ENCODE measurements at regions not wholly inside any gene's neighbourhood (a gene's known extent, or its start where the extent isn't known, plus 50 kb on each side); places are given as distances from the start of the nearest gene placed in this dataset.

DNA sequence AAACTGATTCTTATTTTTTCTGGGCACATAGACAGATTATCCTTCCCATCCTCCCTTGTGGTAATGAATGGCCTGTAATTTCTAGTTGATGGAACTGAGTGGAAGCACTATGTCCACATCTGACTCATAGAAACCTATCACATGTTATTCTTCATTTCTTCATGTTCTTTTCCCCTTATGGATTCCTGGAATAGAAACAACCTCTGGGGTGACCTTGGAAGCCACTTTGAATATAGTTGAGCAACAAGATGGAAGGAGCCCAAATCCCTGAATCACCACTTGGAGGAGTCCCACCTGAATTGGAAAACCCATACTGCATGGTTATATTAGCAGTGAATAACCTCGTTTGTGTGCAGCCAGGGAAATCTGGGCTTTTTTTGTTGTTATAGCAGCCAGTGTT, 137.8 kb downstream of the MID1IP1 start:
- Histone ChIP-seq H3K9me2 (no peaks in the 10 kb centered on the region), H3K36me3 (replicated peaks in 1 of 2; ENCODE audit: control insufficient read depth in 1 of 2, insufficient read depth in 2 of 2, low read length in 1 of 2) (no peaks in the 10 kb centered on the region), H3K27ac (ENCODE audit: low read depth in 2 of 2, low read length in 1 of 2) (no peak overlapping the region), H4K20me1 (ENCODE audit: insufficient read depth) (no peaks in the 10 kb centered on the region), H3K4me1 (ENCODE audit: control insufficient read depth in 1 of 2, insufficient read depth in 2 of 2, low read depth in 1 of 2, low read length in 1 of 2) (no peaks in the 10 kb centered on the region), H2AFZ (ENCODE audit: low read depth) (no peak overlapping the region), H3K79me2 (ENCODE audit: insufficient read depth) (no peaks in the 10 kb centered on the region), H3K9ac (no peak overlapping the region), H3K27me3 (ENCODE audit: insufficient read depth) (no peaks in the 10 kb centered on the region), H3K4me2 (no peak overlapping the region), H3K4me3 (ENCODE audit: low read depth in 2 of 2, low read length in 1 of 2) (no peak overlapping the region), H3F3A (replicated peaks; ENCODE audit: insufficient read depth) (no peaks in the 10 kb centered on the region), H3K9me3 (no peaks in the 10 kb centered on the region)
- no peak for DNase-seq
- TF ChIP-seq RAD21 (IDR thresholded peaks at IDR 0.05; ENCODE audit: low read length): no peak
- TF ChIP-seq ELF1 (IDR thresholded peaks at IDR 0.05): no peak
- TF ChIP-seq GATA2 (CRISPR knock-in tag; IDR thresholded peaks at IDR 0.05): no peak
- TF ChIP-seq MXI1 (IDR thresholded peaks at IDR 0.05; ENCODE audit: low read depth, low read length): no peak
- TF ChIP-seq, protein P1, sequence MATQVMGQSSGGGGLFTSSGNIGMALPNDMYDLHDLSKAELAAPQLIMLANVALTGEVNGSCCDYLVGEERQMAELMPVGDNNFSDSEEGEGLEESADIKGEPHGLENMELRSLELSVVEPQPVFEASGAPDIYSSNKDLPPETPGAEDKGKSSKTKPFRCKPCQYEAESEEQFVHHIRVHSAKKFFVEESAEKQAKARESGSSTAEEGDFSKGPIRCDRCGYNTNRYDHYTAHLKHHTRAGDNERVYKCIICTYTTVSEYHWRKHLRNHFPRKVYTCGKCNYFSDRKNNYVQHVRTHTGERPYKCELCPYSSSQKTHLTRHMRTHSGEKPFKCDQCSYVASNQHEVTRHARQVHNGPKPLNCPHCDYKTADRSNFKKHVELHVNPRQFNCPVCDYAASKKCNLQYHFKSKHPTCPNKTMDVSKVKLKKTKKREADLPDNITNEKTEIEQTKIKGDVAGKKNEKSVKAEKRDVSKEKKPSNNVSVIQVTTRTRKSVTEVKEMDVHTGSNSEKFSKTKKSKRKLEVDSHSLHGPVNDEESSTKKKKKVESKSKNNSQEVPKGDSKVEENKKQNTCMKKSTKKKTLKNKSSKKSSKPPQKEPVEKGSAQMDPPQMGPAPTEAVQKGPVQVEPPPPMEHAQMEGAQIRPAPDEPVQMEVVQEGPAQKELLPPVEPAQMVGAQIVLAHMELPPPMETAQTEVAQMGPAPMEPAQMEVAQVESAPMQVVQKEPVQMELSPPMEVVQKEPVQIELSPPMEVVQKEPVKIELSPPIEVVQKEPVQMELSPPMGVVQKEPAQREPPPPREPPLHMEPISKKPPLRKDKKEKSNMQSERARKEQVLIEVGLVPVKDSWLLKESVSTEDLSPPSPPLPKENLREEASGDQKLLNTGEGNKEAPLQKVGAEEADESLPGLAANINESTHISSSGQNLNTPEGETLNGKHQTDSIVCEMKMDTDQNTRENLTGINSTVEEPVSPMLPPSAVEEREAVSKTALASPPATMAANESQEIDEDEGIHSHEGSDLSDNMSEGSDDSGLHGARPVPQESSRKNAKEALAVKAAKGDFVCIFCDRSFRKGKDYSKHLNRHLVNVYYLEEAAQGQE (IDR thresholded peaks at IDR 0.05; ENCODE audit: low read depth, low read length): no peak
- no peak for TF ChIP-seq RXRA (IDR thresholded peaks at IDR 0.05; ENCODE audit: borderline replicate concordance, low read depth)
- no peak for TF ChIP-seq EP300 (IDR thresholded peaks at IDR 0.05; ENCODE audit: borderline replicate concordance in 1 of 2, low read depth in 1 of 2, low read length in 1 of 2)
- no peak for TF ChIP-seq TEAD4 (IDR thresholded peaks at IDR 0.05; ENCODE audit: borderline replicate concordance, insufficient read depth)
- TF ChIP-seq FOXJ3 (CRISPR knock-in tag; IDR thresholded peaks at IDR 0.05): no peak
- CTCF ChIA-PET: no interaction called here
- WGBS (ENCODE audit: low lambda C conversion rate): 0% methylated on average over 1 of the region's 1 CpG
- POLR2A ChIA-PET: no interaction called here

DNA sequence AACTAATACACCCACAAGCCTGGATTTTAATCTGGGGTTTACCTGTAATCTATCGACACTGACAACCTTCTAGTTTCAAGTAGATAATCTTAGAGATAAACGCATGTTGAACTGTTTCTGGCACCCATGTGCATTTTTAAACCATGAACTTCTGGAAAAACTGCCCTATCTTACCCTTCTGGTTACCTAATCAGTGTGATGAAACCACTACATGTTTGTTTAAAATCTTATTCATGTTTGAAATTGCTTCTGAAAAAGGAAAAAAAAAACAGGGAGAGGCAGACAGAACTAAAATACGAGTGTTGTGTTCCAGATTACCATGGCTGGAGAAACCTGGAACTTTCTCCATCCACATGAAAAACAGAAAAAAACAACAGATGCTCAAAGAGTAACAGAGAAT, 139.3 kb downstream of the MID1IP1 start:
- Histone ChIP-seq H3K4me2 (no peak overlapping the region), H3K79me2 (ENCODE audit: insufficient read depth) (no peaks in the 10 kb centered on the region), H3K9me3 (no peaks in the 10 kb centered on the region), H4K20me1 (ENCODE audit: insufficient read depth) (no peaks in the 10 kb centered on the region), H3K36me3 (replicated peaks in 1 of 2; ENCODE audit: control insufficient read depth in 1 of 2, insufficient read depth in 2 of 2, low read length in 1 of 2) (no peaks in the 10 kb centered on the region), H3K4me1 (ENCODE audit: control insufficient read depth in 1 of 2, insufficient read depth in 2 of 2, low read depth in 1 of 2, low read length in 1 of 2) (no peaks in the 10 kb centered on the region), H2AFZ (ENCODE audit: low read depth) (no peak overlapping the region), H3K9me2 (no peaks in the 10 kb centered on the region), H3K27me3 (ENCODE audit: insufficient read depth) (no peaks in the 10 kb centered on the region), H3K4me3 (ENCODE audit: low read depth in 2 of 2, low read length in 1 of 2) (no peak overlapping the region), H3K27ac (ENCODE audit: low read depth in 2 of 2, low read length in 1 of 2) (no peak overlapping the region), H3K9ac (no peak overlapping the region), H3F3A (replicated peaks; ENCODE audit: insufficient read depth) (no peaks in the 10 kb centered on the region)
- WGBS (ENCODE audit: low lambda C conversion rate): 15% methylated on average over 3 of the region's 3 CpGs
- POLR2A ChIA-PET: no interaction called here
- DNase-seq: no peak
- CTCF ChIA-PET: no interaction called here
- TF ChIP-seq JUND (IDR thresholded peaks at IDR 0.05) (no peak), ELF1 (IDR thresholded peaks at IDR 0.05) (no peak), NRF1 (IDR thresholded peaks at IDR 0.05; ENCODE audit: low read depth, low read length) (no peak), RXRA (IDR thresholded peaks at IDR 0.05; ENCODE audit: borderline replicate concordance, low read depth) (no peak), RAD21 (IDR thresholded peaks at IDR 0.05; ENCODE audit: low read length) (no peak), POLR2AphosphoS5 (IDR thresholded peaks at IDR 0.05; ENCODE audit: low read depth, low read length) (no peak), SIN3A (IDR thresholded peaks at IDR 0.05; ENCODE audit: borderline replicate concordance, low read depth, low read length) (no peak), MEF2A (IDR thresholded peaks at IDR 0.05; ENCODE audit: borderline replicate concordance, low read depth) (no peak)
- TF ChIP-seq, protein P2, sequence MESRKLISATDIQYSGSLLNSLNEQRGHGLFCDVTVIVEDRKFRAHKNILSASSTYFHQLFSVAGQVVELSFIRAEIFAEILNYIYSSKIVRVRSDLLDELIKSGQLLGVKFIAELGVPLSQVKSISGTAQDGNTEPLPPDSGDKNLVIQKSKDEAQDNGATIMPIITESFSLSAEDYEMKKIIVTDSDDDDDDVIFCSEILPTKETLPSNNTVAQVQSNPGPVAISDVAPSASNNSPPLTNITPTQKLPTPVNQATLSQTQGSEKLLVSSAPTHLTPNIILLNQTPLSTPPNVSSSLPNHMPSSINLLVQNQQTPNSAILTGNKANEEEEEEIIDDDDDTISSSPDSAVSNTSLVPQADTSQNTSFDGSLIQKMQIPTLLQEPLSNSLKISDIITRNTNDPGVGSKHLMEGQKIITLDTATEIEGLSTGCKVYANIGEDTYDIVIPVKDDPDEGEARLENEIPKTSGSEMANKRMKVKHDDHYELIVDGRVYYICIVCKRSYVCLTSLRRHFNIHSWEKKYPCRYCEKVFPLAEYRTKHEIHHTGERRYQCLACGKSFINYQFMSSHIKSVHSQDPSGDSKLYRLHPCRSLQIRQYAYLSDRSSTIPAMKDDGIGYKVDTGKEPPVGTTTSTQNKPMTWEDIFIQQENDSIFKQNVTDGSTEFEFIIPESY (IDR thresholded peaks at IDR 0.05; ENCODE audit: borderline replicate concordance, low read depth): no peak
- TF ChIP-seq, protein P3, sequence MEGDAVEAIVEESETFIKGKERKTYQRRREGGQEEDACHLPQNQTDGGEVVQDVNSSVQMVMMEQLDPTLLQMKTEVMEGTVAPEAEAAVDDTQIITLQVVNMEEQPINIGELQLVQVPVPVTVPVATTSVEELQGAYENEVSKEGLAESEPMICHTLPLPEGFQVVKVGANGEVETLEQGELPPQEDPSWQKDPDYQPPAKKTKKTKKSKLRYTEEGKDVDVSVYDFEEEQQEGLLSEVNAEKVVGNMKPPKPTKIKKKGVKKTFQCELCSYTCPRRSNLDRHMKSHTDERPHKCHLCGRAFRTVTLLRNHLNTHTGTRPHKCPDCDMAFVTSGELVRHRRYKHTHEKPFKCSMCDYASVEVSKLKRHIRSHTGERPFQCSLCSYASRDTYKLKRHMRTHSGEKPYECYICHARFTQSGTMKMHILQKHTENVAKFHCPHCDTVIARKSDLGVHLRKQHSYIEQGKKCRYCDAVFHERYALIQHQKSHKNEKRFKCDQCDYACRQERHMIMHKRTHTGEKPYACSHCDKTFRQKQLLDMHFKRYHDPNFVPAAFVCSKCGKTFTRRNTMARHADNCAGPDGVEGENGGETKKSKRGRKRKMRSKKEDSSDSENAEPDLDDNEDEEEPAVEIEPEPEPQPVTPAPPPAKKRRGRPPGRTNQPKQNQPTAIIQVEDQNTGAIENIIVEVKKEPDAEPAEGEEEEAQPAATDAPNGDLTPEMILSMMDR (IDR thresholded peaks at IDR 0.05): no peak
